Activated CD4-positive, alpha-beta T cell treated with anti-CD3 and anti-CD28 coated beads for 48 hours (primary cell): ENCODE measurements at regions not wholly inside any gene's neighbourhood (a gene's known extent, or its start where the extent isn't known, plus 50 kb on each side); places are given as distances from the start of the nearest gene placed in this dataset.
"Not testable (repeated sequence)": the region's sequence is repeated elsewhere in the genome, so short reads cannot be mapped to it uniquely, and the experiment has no call there.

ENCODE experiments used
- DNase-seq: peaks from one replicate; pipeline ENCODE4 v3.0.0-alpha.2; 2020

DNA sequence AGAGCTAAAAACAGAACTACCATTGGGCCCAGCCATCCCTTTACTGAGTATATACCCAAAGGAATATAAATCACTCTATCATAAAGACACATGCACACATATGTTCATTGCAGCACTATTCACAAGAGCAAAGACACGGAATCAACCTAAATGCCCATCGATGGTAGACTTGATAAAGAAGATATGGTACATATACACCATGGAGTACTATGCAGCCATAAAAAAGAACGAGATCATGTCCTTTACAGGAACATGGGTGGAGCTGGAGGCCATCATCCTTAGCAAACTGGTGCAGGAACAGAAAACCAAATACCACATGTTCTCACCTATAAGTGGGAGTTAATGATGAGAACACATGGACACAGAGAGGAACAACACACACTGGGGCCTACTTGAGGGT is 227.1 kb upstream of the RBBP8 start:
- DNase-seq: not testable (repeated sequence)

- no peak for DNase-seq
Observed at GRCh38 chr18:22709288-22710060, 223.7 kb upstream of the RBBP8 start.

GRCh38 chr18:22710673-22711191 is 222.4 kb upstream of the RBBP8 start:
- DNase-seq: no peak

DNA sequence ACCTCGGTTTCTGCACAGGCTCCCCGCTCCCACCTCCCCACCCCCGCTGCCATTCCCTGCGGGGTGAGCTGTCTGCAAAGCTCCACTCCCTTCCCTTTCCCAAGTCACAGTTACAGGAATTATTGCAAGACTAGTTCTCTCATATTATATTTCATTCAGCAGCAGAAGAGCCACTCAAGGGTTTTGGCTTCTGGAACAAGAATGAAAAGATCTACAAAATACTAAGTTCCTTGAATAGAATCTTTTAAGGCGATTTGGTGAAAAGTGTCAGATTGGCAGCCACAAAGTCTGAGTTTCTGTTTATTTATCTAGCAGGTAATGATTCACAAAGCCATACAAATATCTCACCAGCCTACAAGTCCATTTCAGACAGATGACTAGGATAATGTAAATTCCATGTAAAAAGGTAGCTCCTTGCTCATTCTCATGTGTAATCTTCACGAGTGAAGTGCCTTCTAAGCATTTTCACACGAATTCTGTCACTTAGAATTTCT is 221.9 kb upstream of the RBBP8 start:
- no peak for DNase-seq

DNA sequence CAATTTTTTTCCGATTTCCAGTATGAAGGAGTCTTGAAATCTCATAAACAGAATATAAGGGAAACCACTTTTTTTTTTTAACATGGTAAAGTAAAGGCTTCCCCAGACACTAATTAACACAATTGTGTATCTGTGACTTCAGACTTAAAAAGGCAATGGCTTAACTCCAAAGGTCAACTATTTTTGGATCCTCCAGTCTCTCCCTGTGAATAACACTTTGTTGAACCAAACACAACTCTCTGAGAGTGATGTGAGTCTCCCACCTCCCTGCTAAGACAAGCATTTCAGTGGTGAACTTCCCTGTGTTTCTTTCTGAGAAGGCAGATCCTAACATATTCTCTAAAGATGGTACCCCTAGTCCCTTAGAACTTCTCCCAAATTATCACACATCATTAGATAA is 219.6 kb upstream of the RBBP8 start:
- DNase-seq: no peak

GRCh38 chr18:22717536-22717935 is 215.6 kb upstream of the RBBP8 start:
- DNase-seq: not testable (repeated sequence)

DNA sequence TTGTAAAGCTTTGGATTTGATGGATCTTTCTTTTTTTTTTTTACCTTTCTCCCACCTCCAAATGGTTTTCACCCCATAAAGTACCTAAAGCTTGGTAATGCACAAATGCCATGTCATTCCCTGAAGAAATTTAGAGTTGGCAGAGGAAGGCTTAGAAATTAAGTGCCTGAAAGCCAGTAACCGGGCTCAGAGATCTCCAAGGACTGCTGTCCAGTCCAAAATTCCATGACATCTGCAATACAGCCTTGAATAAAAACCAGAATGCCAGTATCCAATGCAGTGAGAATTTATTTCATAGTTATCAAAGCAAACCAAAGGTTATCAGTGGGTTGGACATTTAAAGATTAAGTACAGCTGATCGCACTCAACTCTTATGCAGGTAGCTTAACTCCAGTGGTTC is 209.9 kb upstream of the RBBP8 start:
- no peak for DNase-seq

DNA sequence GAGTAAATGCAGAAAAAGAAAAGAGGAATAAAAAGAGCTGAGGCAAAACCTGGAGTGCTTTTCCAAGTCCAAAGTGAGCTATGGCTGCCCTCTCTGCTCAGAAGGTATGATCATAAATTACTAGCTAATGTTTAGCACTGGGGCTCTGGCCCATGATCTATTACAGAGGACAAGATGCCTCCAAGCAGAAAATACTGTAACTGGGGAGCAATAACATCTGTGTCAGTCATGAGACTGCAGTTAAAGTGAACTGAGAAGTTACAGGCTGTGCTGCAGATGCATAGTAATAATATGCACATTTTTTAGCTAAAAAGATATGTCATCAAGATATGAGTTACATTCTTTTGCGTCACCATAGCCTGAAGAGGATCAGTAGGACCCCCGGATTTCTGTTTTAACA is 209.4 kb upstream of the RBBP8 start:
- DNase-seq: no peak

GRCh38 chr18:22726469-22726868 is 206.7 kb upstream of the RBBP8 start:
- no peak for DNase-seq

GRCh38 chr18:22728016-22728415 is 205.1 kb upstream of the RBBP8 start:
- no peak for DNase-seq

- no peak for DNase-seq
Observed at GRCh38 chr18:22728481-22729105, 204.5 kb upstream of the RBBP8 start.

GRCh38 chr18:22731398-22731797 is 201.7 kb upstream of the RBBP8 start:
- DNase-seq: no peak

- no peak for DNase-seq
Observed at GRCh38 chr18:22734105-22734661, 198.9 kb upstream of the RBBP8 start.

DNA sequence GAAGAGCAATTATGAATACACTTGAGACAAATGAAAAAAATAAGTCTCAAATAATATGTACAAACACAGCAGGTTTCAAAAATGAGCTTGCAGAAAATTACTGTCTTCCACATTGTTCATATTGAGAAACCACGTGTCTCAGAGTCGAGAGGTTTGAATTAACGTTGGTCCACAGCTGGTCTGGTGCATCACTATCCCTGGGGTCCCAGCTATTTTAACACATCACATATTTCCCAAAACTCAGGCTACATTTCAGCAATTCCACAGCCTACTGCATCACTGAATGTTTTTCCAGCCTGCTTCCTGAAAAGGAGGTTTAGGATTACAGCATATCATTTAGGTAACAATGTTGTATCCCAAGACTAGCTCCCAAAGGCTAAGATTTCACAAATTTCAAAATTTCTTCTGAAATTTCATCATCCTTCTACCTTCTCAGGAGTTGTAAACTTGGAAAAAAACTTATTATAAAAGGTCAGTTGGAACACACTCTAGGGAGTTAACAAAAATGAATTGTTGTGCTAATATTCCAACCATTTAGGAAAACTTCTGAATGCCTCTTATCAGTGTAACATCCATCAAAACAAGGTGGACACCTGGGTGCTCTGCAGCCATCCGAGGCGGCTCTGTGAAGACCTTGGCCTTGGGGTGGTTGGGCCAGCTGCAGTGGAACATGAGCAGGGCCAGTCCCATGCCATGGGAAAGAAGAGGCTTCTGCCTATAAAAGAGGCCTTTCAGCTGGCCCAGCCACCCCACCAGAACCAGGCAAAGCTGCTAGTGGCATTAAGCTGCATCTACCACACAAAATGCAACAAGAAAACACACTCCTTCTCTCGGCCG is 198.1 kb upstream of the RBBP8 start:
- no peak for DNase-seq

- no peak for DNase-seq
Observed at GRCh38 chr18:22737054-22737453, 196.1 kb upstream of the RBBP8 start.

DNA sequence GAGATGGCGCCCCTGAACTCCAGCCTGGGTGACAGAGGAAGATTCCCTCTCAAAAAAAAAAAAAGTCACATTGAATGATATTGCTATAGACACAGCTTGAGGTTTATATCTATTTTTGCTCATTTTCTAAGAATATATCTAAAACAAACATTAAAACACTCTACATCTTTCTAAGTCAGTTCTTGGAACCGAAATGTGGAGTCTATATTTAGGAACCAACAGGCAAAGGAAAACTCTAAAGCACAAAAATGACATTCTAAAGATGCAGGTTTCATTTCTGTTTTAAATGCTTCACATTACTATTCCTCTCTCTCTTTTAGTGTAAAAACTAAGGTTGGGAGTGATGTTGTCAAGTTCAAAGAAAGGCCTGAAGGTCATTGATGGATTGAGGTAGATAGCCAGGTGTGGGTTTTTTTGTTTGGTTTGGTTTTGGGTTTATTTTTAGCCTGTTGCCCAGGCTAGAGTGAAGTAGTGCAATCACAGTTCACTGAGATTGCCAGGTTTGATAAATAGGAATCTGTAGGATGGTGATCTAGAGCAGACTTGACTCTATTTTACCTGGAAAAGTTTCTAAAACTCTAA is 194.0 kb upstream of the RBBP8 start:
- no peak for DNase-seq

DNA sequence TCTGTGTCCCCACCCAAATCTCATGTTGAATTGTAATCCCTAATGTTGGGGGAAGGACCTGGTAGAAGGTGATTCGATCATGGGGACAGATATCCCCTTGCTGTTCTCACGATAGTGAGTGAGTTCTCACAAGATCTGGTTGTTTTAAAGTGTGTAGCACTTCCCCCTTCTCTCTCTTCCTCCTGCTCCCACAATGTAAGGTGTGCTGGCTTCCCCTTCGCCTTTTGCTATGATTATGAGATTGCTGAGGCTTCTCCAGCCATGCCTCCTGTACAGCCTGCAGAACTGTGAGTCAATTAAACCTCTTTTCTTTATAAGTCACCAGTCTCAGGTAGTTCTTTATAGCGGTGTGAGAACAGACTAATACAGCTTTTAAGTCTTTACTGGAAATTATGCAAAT is 193.3 kb upstream of the RBBP8 start:
- no peak for DNase-seq

DNA sequence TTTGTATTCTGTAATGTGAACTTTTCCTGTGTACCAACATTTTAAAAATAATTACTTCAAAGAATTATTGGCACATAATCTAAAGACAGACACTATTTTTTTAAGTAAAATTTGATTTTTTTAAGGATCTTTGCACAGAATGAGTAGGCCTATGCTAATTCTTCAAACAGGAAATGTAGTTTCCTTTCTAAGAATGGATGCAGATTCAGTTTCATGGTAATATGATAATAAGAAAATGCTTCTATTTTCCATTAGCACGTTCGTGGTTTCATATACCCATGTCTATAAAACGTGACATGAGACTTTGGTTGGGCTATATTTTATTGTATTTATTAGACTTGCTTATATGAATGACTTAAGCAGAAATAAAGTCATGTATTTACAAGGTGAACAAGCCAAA is 191.8 kb upstream of the RBBP8 start:
- DNase-seq: no peak

DNA sequence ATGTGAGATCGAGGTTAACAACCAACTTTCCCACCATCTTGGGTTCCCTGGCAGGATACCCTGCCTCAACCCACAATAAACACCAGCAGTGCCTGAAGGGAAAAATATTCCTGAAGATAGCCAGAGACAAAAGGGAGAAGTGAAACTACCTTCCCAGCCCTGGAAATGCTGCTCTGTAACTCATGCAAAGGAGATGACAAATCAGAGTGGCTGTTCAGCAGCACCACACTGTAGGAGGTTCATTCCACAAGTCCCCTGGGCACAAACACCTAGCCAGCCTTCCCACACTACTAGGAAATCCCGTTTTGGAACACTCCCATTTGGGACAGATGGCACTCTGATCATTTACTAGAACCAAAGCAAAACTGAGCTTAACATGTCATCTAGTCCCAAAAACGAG is 190.7 kb upstream of the RBBP8 start:
- DNase-seq: no peak

DNA sequence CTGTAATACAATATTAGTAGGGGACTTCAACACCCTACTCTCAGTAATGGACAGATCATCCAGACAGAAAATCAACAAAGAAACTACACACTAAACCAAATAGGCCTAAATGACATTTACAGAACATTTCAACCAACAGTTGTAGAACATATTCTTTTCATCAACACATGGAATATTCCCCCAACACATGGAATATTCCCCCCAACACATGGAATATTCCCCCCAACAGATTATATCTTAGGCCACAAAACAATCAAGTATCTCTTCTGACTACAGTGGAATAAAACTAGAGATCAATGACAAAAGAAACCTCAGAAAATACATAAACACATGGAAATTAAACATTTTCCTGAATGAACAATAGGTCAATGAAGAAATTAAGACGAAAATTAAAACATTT is 187.2 kb upstream of the RBBP8 start:
- DNase-seq: no peak

DNA sequence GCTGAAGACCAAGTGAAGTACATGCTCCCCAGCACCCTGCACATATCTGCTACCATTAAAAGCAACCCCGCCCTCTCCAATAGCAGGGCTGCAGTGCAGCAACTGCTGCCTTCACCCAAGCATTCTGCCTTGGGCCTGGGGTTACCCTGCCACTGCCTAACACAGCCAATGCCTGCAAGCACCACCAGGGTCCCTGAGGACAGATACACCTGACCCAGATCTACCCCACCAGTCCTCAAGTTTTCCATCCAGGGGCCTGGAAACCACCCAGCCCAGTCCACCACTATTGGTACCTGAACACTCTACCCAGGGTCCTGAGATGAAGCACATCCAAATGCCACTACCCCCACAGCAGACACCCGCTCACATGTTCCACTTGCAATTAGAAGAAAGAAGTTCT is 181.1 kb upstream of the RBBP8 start:
- DNase-seq: no peak

DNA sequence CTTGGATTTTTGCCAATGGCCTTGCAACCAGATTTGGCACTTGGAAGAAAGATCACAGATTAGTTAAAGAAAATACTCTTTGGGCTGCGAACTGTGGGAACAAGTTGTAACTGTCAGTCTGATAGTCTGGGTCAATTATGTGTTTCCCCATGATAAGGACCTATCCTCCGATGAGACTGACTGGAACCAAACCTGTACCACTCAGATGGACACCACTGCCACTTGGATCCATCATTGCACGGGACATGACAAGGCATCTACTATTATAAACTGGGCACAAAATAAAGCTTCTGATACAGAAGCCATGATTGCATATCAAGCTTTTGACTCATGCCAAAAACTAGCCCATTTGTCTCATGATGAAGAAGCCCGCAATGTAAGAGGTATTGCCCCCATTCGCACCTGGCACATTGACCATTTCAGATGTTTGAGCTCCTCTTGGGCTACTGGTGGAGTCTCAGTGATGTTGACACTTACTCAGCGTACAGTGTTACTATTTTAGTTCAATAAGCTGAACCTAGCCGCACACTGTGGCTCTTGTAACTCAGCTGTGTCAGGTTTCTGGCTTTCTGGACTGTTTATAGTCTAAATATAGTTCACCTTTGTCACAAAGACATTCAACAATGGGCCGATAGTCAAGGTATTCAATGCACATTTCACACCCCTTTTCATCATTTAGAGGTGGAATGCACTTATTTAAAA is 179.8 kb upstream of the RBBP8 start:
- no peak for DNase-seq
